Adrenal gland (tissue), 9 donors: ENCODE measurements at regions not wholly inside any gene's neighbourhood (a gene's known extent, or its start where the extent isn't known, plus 50 kb on each side); places are given as distances from the start of the nearest gene placed in this dataset.

ENCODE experiments used
- DNase-seq, 7 donors: peaks; one replicate each; pipeline ENCODE4 v3.0.0-alpha.2; 2019 to 2020
- H3K27ac ChIP-seq, 5 donors: fragments of 200-600 bp; sonication (generic) in 4 of 5; 1 replicate in 3 of 5; 2 replicates in 2 of 5; pipeline versions ENCODE4 v1.5.1 to v1.8.0; 2016 to 2020; ENCODE audit warnings: mild to moderate bottlenecking in 1 of 5
- H3K27me3 ChIP-seq: fragments of 200-600 bp; 2 replicates; pipeline ENCODE4 v1.8.0; 2021
- H3K36me3 ChIP-seq, 2 donors: fragments of 200-600 bp; replicated peaks in 1 of 2; 1 replicate in 1 of 2; 2 replicates in 1 of 2; pipeline versions ENCODE4 v1.5.1 to v1.8.0; 2018 to 2022
- H3K4me1 ChIP-seq, 2 donors: fragments of 200-600 bp; replicated peaks in 1 of 2; 1 replicate in 1 of 2; 2 replicates in 1 of 2; pipeline versions ENCODE4 v1.5.1 to v1.8.0; 2018 to 2021
- H3K4me3 ChIP-seq, 4 donors: fragments of 200-600 bp; sonication (generic) in 3 of 4; one replicate each; pipeline ENCODE4 v1.5.1; 2016 to 2018
- H3K9me3 ChIP-seq, 3 donors: fragments of 200-600 bp; sonication (generic) in 1 of 3; replicated peaks in 1 of 3; 1 replicate in 2 of 3; 2 replicates in 1 of 3; pipeline versions ENCODE4 v1.5.1 to v1.8.0; 2016 to 2021
- CTCF ChIP-seq, 6 experiments: fragments of 450-650 bp in 4 of 6; fragments of 200-600 bp in 2 of 6; sonication (generic) in 1 of 6; IDR thresholded peaks; 1 replicate in 5 of 6; 2 replicates in 1 of 6; pipeline versions ENCODE4 v1.5.1 to v1.8.0; 2016 to 2021; ENCODE audit warnings: antibody characterized with exemption in 6 of 6, mild to moderate bottlenecking in 2 of 6, moderate library complexity in 1 of 6
- POLR2A ChIP-seq, 2 donors: fragments of 450-650 bp; IDR thresholded peaks; one replicate each; pipeline ENCODE4 v1.6.1; 2017; ENCODE audit warnings: antibody characterized with exemption in 2 of 2, mild to moderate bottlenecking in 2 of 2, moderate library complexity in 1 of 2
- WGBS, 4 donors: extraction: QIAGEN DNeasy Blood & Tissue Kit in 2 of 4; methylation state at CpG; one replicate each; pipeline versions ENCODE4 v1.1.5 to v1.1.7; 2013 to 2017; 5-methylcytosine and 5-hydroxymethylcytosine counted together
- intact Hi-C, 2 donors: fragments of 100-400 bp; cut with DNase I; formaldehyde crosslinking; loops; one replicate each; pipeline versions ENCODE4 v1.14.1 to v1.15.0; 2022 to 2023
- donor health status: healthy with polysubstance abuse.
- donor health status: Bipolar disorder and iron deficiency.
- donor health status: DM: yes; HTN: yes; CAD: no.
- donor health status: DM: no; HTN: no; CAD: no.
- donor health status: DM: no; HTN: no; CAD: no.

DNA sequence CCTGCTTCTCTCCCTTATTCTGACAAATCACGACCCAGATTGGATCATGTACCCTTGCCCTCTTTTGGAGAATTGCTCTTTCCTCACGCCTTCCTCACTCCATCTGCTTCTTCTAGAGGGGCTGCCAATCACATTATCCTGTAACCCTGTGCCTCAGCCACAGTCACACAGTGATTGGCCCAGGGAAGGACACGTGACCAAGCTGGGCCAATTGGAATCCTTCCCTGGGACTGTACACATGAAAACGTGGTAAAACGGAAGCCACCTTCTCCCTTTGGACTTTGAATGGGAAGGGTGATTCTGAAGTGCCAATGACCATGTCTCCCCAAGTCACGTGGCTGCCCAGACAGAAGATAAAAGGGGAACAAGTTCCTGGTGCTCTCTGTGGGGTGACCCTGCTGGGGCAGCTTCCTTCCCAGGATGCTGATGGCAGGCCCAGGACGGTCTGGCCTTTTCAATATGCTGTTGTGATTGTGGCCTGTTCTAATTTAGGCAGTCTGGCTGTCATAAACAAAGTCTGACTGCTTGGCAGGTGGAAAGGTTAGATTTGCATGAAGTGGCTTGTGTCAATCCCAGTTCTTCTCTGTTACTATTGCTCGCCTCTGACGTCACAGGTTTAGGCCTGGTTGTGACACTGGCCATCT, 92.9 kb downstream of the UBIAD1 start:
- no peak overlapping the region for H3K27ac ChIP-seq
- H3K27me3 ChIP-seq: no peaks in the 10 kb centered on the region
- intact Hi-C loops: no loop called here
- no peaks in the 10 kb centered on the region for H3K36me3 ChIP-seq
- H3K9me3 ChIP-seq: no peaks in the 10 kb centered on the region
- no peak for DNase-seq
- no peaks in the 10 kb centered on the region for H3K4me1 ChIP-seq
- WGBS, 4 donors: 84 to 91% (median 87%) methylated on average over 8 to 9 of the region's 9 CpGs
- TF ChIP-seq POLR2A (IDR thresholded peaks at IDR 0.05) (no peak), CTCF (IDR thresholded peaks at IDR 0.05) (no peak)
- H3K4me3 ChIP-seq: no peak overlapping the region

DNA sequence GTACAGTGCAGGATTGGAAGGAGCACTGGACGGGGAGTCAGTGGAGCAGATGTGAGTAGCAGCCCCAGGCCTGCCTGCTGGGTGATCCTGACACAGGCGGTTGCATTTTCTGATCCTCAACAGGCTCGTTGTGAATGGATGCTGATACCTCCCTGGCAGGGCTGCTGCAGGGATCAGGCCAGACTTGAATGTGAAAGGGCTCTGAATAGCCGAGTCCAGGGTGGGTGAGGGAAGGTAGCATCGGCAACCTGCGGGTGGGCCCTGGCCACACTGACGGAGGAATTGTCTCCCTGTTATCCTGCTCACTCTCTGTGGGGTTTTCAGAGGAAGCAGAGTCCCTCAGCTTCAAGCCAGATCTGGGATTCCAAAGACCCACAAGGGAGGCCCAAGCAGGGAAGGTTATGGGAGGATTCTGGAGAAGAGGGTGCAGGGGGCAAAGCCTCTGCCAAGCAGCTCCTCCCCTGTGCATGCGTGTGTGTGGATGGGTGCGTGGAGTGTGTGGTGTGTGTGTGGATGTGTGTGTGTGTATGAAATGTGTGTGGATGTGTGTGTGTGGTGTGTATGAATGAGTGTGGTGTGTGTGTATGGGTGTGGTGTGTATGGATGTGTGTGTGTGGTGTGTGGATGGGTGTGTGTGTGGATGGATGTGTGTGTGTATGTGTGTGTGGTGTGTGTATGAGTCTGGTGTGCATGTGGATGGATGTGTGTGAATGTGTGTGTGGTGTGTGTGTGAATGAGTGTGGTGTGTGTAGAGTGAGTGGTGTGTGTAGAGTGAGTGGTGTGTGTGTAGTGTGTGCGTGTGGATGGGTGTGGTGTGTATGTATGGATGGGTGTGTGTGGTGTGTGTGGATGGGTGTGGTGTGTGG, 100.3 kb downstream of the UBIAD1 start:
- 73 to 86% (median 77%) methylated on average over 7 to 10 of the region's 10 CpGs for WGBS, 4 donors
- H3K27me3 ChIP-seq: no peaks in the 10 kb centered on the region

DNA sequence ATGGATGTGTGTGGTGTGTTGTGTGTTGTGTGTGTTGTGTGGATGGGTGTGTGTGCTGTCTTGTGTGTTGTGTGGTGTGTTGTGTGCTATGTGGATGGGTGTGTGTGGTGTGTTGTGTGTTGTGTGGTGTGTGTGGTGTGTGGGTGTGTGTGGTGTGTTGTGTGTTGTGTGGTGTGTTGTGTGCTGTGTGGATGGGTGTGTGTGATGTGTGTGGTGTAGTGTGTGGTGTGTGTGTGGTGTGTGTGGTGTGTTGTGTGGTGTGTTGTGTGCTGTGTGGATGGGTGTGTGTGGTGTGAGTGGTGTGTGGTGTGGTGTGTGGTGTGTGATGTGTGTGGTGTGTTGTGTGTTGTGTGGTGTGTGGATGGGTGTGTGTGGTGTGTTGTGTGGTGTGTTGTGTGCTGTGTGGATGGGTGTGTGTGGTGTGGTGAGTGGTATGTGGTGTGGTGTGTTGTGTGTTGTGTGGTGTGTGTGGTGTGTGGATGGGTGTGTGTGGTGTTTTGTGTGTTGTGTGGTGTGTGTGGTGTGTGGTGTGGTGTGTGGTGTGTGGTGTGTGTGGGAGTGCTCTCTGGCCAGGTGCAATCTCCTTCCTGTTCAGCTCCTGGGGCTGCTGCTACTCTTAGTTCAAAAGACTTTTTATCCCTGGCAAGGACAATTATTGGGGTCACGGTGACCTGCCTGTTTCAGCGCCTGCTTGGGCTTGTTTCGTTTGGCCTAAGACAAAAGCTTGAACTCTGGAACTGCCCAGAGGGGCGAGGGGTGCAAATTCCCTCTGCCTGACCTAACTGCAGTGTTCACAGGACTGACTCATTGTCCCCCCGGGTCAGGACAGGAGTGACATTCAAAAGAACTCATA, 101.1 kb downstream of the UBIAD1 start:
- Histone ChIP-seq H3K36me3 (no peaks in the 10 kb centered on the region), H3K27me3 (no peaks in the 10 kb centered on the region), H3K9me3 (no peaks in the 10 kb centered on the region), H3K4me1 (no peaks in the 10 kb centered on the region), H3K4me3 (no peak overlapping the region), H3K27ac (no peak overlapping the region)
- intact Hi-C loops: no loop called here
- DNase-seq: no peak
- whole genome bisulfite sequencing, 4 donors: 26 to 43% (median 32%) methylated on average over 3 to 5 of the region's 5 CpGs
- TF ChIP-seq CTCF (IDR thresholded peaks at IDR 0.05): no peak
- no peak for TF ChIP-seq POLR2A (IDR thresholded peaks at IDR 0.05)

More for the DNA sequence above, 100.3 kb downstream of the UBIAD1 start:
- Histone ChIP-seq H3K4me3 (no peak overlapping the region), H3K4me1 (no peaks in the 10 kb centered on the region), H3K27ac (no peak overlapping the region), H3K9me3 (no peaks in the 10 kb centered on the region), H3K36me3 (no peaks in the 10 kb centered on the region)
- TF ChIP-seq CTCF (IDR thresholded peaks at IDR 0.05): no peak
- no peak for TF ChIP-seq POLR2A (IDR thresholded peaks at IDR 0.05)
- no peak for DNase-seq
- intact Hi-C loops: no loop called here

DNA sequence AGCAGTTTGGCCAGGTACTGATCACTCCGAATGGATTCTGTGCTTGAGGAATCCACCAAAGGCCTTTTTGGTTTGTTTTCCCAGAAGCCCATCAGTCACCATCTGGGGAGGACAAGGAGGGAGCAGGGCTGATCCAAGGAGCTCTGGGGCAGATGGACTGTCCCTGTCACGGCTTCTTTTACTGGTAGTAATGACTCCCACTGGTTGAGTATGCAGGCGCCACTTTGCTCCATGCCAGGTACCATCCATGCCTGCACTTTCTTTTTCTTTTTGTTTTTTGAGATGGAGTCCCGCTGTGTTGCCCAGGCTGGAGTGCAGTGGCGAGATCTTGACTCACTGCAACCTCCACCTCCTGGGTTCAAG, 101.7 kb downstream of the UBIAD1 start:
- Histone ChIP-seq H3K27ac (no peak overlapping the region), H3K9me3 (no peaks in the 10 kb centered on the region), H3K4me1 (no peaks in the 10 kb centered on the region), H3K4me3 (no peak overlapping the region), H3K27me3 (no peaks in the 10 kb centered on the region), H3K36me3 (no peaks in the 10 kb centered on the region)
- no peak for DNase-seq
- WGBS, 4 donors: 80 to 87% (median 83%) methylated on average over 5 of the region's 5 CpGs
- intact Hi-C loops: no loop called here
- TF ChIP-seq CTCF (IDR thresholded peaks at IDR 0.05): no peak
- TF ChIP-seq POLR2A (IDR thresholded peaks at IDR 0.05): no peak
